NB4 (cell line): ENCODE measurements at regions not wholly inside any gene's neighbourhood (a gene's known extent, or its start where the extent isn't known, plus 50 kb on each side); places are given as distances from the start of the nearest gene placed in this dataset.

Experiments
- MYC ChIP-seq: IDR thresholded peaks from 2 replicates; pipeline ENCODE4 v1.6.1; 2011; ENCODE audit warnings: low read depth, low read length
- POLR2A ChIP-seq: IDR thresholded peaks from 2 replicates; pipeline ENCODE4 v1.6.1; 2011; ENCODE audit warnings: mild to moderate bottlenecking; ENCODE audit not compliant: insufficient read length; ENCODE audit errors: extremely low read depth
- TF ChIP-seq, protein P1 (sequence below): IDR thresholded peaks from one replicate; pipeline ENCODE4 v1.5.1; 2012; ENCODE audit warnings: low read depth, low read length

DNA sequence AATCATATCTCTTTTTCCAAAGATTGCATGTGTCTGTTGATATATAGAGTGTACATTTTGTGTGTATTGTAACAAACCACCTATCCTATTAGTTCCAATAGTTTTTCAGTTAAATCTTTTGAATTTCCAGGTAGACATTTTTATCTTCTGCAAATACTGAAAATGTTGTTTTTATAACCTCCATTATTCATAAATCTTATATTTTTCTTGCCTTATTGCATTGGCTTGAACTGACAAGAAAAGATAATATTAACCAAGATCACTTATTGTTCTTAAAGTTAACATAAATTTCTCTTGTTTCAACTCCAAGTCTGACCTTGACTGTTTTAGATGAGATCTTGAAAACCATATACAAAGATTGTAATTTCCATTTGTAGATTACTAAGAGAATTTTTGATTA lies 251.6 kb downstream of the IRX2 start:
- no peak for TF ChIP-seq POLR2A
- TF ChIP-seq, protein P1, sequence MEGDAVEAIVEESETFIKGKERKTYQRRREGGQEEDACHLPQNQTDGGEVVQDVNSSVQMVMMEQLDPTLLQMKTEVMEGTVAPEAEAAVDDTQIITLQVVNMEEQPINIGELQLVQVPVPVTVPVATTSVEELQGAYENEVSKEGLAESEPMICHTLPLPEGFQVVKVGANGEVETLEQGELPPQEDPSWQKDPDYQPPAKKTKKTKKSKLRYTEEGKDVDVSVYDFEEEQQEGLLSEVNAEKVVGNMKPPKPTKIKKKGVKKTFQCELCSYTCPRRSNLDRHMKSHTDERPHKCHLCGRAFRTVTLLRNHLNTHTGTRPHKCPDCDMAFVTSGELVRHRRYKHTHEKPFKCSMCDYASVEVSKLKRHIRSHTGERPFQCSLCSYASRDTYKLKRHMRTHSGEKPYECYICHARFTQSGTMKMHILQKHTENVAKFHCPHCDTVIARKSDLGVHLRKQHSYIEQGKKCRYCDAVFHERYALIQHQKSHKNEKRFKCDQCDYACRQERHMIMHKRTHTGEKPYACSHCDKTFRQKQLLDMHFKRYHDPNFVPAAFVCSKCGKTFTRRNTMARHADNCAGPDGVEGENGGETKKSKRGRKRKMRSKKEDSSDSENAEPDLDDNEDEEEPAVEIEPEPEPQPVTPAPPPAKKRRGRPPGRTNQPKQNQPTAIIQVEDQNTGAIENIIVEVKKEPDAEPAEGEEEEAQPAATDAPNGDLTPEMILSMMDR: no peak
- TF ChIP-seq MYC: no peak
